ENCODE measurements at regions not wholly inside any gene's neighbourhood (a gene's known extent, or its start where the extent isn't known, plus 50 kb on each side); places are given as distances from the start of the nearest gene placed in this dataset.
"Not testable (repeated sequence)": the region's sequence is repeated elsewhere in the genome, so short reads cannot be mapped to it uniquely, and the experiment has no call there.

GRCh38 chr11:28819741-28820140 is 711.6 kb downstream of the METTL15 start:
- DNase-seq (ENCODE audit: low spot score): no peak

GRCh38 chr11:28815110-28815509 is 706.9 kb downstream of the METTL15 start:
- no peak for DNase-seq (ENCODE audit: low spot score)

- DNase-seq (ENCODE audit: low spot score): no peak
Measured at GRCh38 chr11:28808771-28809170, 700.6 kb downstream of the METTL15 start.

- no peak for DNase-seq (ENCODE audit: low spot score)
Measured at GRCh38 chr11:28799316-28799715, 691.1 kb downstream of the METTL15 start.

GRCh38 chr11:28798286-28798685 is 690.1 kb downstream of the METTL15 start:
- DNase-seq (ENCODE audit: low spot score): no peak

GRCh38 chr11:28797536-28797935 is 689.3 kb downstream of the METTL15 start:
- no peak for DNase-seq (ENCODE audit: low spot score)

GRCh38 chr11:28794405-28794804 is 686.2 kb downstream of the METTL15 start:
- DNase-seq (ENCODE audit: low spot score): no peak

GRCh38 chr11:28793282-28793738 is 685.1 kb downstream of the METTL15 start:
- DNase-seq (ENCODE audit: low spot score): no peak

- DNase-seq (ENCODE audit: low spot score): no peak
Measured at GRCh38 chr11:28792856-28793255, 684.7 kb downstream of the METTL15 start.

GRCh38 chr11:28787897-28788296 is 679.7 kb downstream of the METTL15 start:
- not testable (repeated sequence) for DNase-seq (ENCODE audit: low spot score)

- DNase-seq (ENCODE audit: low spot score): no peak
Measured at GRCh38 chr11:28777126-28777525, 668.9 kb downstream of the METTL15 start.

GRCh38 chr11:28773606-28774005 is 665.4 kb downstream of the METTL15 start:
- no peak for DNase-seq (ENCODE audit: low spot score)

GRCh38 chr11:28770806-28771205 is 662.6 kb downstream of the METTL15 start:
- no peak for DNase-seq (ENCODE audit: low spot score)

GRCh38 chr11:28767574-28767973 is 659.4 kb downstream of the METTL15 start:
- DNase-seq (ENCODE audit: low spot score): no peak

GRCh38 chr11:28763876-28764275 is 655.7 kb downstream of the METTL15 start:
- no peak for DNase-seq (ENCODE audit: low spot score)

GRCh38 chr11:28763151-28763550 is 655.0 kb downstream of the METTL15 start:
- no peak for DNase-seq (ENCODE audit: low spot score)

GRCh38 chr11:28760676-28761390 is 652.6 kb downstream of the METTL15 start:
- DNase-seq (ENCODE audit: low spot score): no peak

- DNase-seq (ENCODE audit: low spot score): no peak
Measured at GRCh38 chr11:28759311-28759710, 651.1 kb downstream of the METTL15 start.

GRCh38 chr11:28757725-28758515 is 649.7 kb downstream of the METTL15 start:
- DNase-seq (ENCODE audit: low spot score): peak; percentile 32

GRCh38 chr11:28756977-28757376 is 648.8 kb downstream of the METTL15 start:
- DNase-seq (ENCODE audit: low spot score): peak; percentile 41

GRCh38 chr11:28743061-28743550 is 634.9 kb downstream of the METTL15 start:
- DNase-seq (ENCODE audit: low spot score): no peak

- no peak for DNase-seq (ENCODE audit: low spot score)
Measured at GRCh38 chr11:28739489-28740280, 631.5 kb downstream of the METTL15 start.

Measured in AG08396 (cell line).